ENCODE measurements at regions not wholly inside any gene's neighbourhood (a gene's known extent, or its start where the extent isn't known, plus 50 kb on each side); places are given as distances from the start of the nearest gene placed in this dataset.

- Histone ChIP-seq H3K4me3 (ENCODE audit: low read depth, low read length, poor library complexity, severe bottlenecking) (no peak overlapping the region), H3K27me3 (replicated peaks; ENCODE audit: insufficient read depth, low read depth, low read length, poor library complexity) (no peaks in the 10 kb centered on the region), H3K4me1 (ENCODE audit: insufficient read depth, low read length, poor library complexity, severe bottlenecking) (no peaks in the 10 kb centered on the region), H3K9me3 (ENCODE audit: low read depth, low read length, poor library complexity, severe bottlenecking) (no peaks in the 10 kb centered on the region), H3K27ac (ENCODE audit: low read depth, low read length, poor library complexity, severe bottlenecking) (no peak overlapping the region), H3K36me3 (ENCODE audit: insufficient read depth, low read length, poor library complexity, severe bottlenecking) (no peaks in the 10 kb centered on the region)
- CTCF ChIA-PET = no interaction called here
- BruUV-seq (replicated peaks) = no TSS peak
- no peak for DNase-seq (ENCODE audit: low spot score)
- TF ChIP-seq, protein P1, sequence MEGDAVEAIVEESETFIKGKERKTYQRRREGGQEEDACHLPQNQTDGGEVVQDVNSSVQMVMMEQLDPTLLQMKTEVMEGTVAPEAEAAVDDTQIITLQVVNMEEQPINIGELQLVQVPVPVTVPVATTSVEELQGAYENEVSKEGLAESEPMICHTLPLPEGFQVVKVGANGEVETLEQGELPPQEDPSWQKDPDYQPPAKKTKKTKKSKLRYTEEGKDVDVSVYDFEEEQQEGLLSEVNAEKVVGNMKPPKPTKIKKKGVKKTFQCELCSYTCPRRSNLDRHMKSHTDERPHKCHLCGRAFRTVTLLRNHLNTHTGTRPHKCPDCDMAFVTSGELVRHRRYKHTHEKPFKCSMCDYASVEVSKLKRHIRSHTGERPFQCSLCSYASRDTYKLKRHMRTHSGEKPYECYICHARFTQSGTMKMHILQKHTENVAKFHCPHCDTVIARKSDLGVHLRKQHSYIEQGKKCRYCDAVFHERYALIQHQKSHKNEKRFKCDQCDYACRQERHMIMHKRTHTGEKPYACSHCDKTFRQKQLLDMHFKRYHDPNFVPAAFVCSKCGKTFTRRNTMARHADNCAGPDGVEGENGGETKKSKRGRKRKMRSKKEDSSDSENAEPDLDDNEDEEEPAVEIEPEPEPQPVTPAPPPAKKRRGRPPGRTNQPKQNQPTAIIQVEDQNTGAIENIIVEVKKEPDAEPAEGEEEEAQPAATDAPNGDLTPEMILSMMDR (conservative IDR thresholded peaks at IDR 0.05; ENCODE audit: low read depth, low read length) = no peak
- TF ChIP-seq EZH2 (IDR thresholded peaks at IDR 0.05; ENCODE audit: borderline replicate concordance, low read depth, low read length, poor library complexity, severe bottlenecking) = no peak
- POLR2A ChIA-PET (ENCODE audit: low non-redundant PET) = no interaction called here
- intact Hi-C loops (cut with micrococcal nuclease; ENCODE audit: unreplicated experiment) = no loop called here
These were observed 175.6 kb downstream of the EN1 start for GRCh38 chr2:118671701-118672454.

GRCh38 chr2:118670838-118671237 lies 176.6 kb downstream of the EN1 start:
- Histone ChIP-seq H3K9me3 (ENCODE audit: low read depth, low read length, poor library complexity, severe bottlenecking) (no peaks in the 10 kb centered on the region), H3K27ac (ENCODE audit: low read depth, low read length, poor library complexity, severe bottlenecking) (no peak overlapping the region), H3K36me3 (ENCODE audit: insufficient read depth, low read length, poor library complexity, severe bottlenecking) (no peaks in the 10 kb centered on the region), H3K4me1 (ENCODE audit: insufficient read depth, low read length, poor library complexity, severe bottlenecking) (no peaks in the 10 kb centered on the region), H3K27me3 (replicated peaks; ENCODE audit: insufficient read depth, low read depth, low read length, poor library complexity) (no peaks in the 10 kb centered on the region), H3K4me3 (ENCODE audit: low read depth, low read length, poor library complexity, severe bottlenecking) (no peak overlapping the region)
- intact Hi-C loops (cut with micrococcal nuclease; ENCODE audit: unreplicated experiment) = no loop called here
- no TSS peak for BruUV-seq (replicated peaks)
- CTCF ChIA-PET = no interaction called here
- TF ChIP-seq, protein P1 (conservative IDR thresholded peaks at IDR 0.05; ENCODE audit: low read depth, low read length) = no peak
- TF ChIP-seq EZH2 (IDR thresholded peaks at IDR 0.05; ENCODE audit: borderline replicate concordance, low read depth, low read length, poor library complexity, severe bottlenecking) = no peak
- DNase-seq (ENCODE audit: low spot score) = no peak
- POLR2A ChIA-PET (ENCODE audit: low non-redundant PET) = no interaction called here

DNA sequence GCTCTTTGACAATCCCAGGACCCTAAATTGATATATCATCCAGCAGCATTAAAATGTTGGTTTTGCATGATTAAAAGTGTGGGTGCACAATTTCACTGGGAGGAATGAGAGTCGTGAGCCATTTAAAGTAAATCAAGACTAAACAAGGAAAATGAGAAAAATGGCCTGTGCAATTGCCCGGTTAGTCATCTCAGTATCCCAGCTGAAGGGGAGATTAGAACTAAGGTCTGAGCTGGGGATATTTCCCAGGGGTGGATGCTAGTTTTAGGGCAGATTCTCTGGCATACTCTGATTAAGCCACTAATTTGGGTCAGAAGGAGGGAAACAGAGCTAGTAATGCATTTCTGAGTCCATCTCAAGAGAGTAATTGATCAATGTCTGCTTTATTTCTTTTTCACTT lies 177.2 kb downstream of the EN1 start:
- Histone ChIP-seq H3K36me3 (ENCODE audit: insufficient read depth, low read length, poor library complexity, severe bottlenecking) (no peaks in the 10 kb centered on the region), H3K27me3 (replicated peaks; ENCODE audit: insufficient read depth, low read depth, low read length, poor library complexity) (no peaks in the 10 kb centered on the region), H3K4me1 (ENCODE audit: insufficient read depth, low read length, poor library complexity, severe bottlenecking) (no peaks in the 10 kb centered on the region), H3K4me3 (ENCODE audit: low read depth, low read length, poor library complexity, severe bottlenecking) (no peak overlapping the region), H3K9me3 (ENCODE audit: low read depth, low read length, poor library complexity, severe bottlenecking) (no peaks in the 10 kb centered on the region), H3K27ac (ENCODE audit: low read depth, low read length, poor library complexity, severe bottlenecking) (no peak overlapping the region)
- no peak for DNase-seq (ENCODE audit: low spot score)
- ChIA-PET CTCF (no interaction called here), POLR2A (ENCODE audit: low non-redundant PET) (interaction anchor here (0.6 kb wide), 1 partner anchor 1171 kb away, joined by 12 read pairs; no protein-coding TSS in a partner anchor)
- intact Hi-C loops (cut with micrococcal nuclease; ENCODE audit: unreplicated experiment) = no loop called here
- TF ChIP-seq EZH2 (IDR thresholded peaks at IDR 0.05; ENCODE audit: borderline replicate concordance, low read depth, low read length, poor library complexity, severe bottlenecking) = no peak
- TF ChIP-seq, protein P1 (conservative IDR thresholded peaks at IDR 0.05; ENCODE audit: low read depth, low read length) = no peak
- BruUV-seq (replicated peaks) = no TSS peak

Measured in A673 (cell line).